GM19395 (cell line): ENCODE measurements at regions not wholly inside any gene's neighbourhood (a gene's known extent, or its start where the extent isn't known, plus 50 kb on each side); places are given as distances from the start of the nearest gene placed in this dataset.
"Not testable (repeated sequence)": the region's sequence is repeated elsewhere in the genome, so short reads cannot be mapped to it uniquely, and the experiment has no call there.

Experiments
- ATAC-seq: cut with Tn5 transposase; IDR thresholded peaks from one replicate; pipeline ENCODE4 v1.9.1; 2021; ENCODE audit warnings: mild to moderate bottlenecking, moderate library complexity; ENCODE audit not compliant: unreplicated experiment

DNA sequence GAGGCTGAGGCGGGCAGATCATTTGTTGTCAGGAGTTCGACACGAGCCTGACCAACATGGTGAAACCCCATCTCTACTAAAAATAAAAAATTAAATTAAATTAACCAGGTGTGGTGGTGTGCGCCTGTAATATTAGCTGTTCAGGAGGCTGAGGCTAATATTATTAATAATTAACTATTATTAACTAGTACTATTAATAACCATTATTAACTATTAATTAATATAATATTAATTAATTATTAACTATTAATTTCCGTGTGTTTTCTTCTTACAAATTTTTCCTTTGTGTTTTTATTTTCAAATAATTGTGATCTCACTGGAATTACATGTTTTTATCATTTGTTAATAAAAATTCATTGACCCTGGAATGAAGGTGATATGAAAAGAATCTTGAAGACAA lies 557.4 kb upstream of the ADGRB3 start:
- ATAC-seq: no peak

DNA sequence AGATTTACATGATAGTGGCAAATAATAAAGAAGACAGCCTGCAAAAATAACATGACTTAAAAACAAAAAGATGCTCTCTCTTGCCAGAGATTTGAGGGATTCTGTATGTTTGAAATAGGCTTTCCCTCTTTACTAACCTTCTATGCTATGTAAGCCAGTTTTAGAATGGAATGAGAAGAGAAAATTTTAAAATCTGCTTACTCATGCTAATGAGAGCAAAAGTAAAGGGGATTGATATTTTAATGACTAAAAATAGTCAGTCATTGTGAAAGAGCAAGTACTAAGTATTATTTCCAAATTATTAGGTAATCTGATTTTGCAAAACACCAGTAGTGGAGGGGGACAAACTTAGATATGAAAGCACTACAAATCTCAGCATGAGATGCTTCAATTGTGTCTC lies 563.3 kb upstream of the ADGRB3 start:
- ATAC-seq: no peak

DNA sequence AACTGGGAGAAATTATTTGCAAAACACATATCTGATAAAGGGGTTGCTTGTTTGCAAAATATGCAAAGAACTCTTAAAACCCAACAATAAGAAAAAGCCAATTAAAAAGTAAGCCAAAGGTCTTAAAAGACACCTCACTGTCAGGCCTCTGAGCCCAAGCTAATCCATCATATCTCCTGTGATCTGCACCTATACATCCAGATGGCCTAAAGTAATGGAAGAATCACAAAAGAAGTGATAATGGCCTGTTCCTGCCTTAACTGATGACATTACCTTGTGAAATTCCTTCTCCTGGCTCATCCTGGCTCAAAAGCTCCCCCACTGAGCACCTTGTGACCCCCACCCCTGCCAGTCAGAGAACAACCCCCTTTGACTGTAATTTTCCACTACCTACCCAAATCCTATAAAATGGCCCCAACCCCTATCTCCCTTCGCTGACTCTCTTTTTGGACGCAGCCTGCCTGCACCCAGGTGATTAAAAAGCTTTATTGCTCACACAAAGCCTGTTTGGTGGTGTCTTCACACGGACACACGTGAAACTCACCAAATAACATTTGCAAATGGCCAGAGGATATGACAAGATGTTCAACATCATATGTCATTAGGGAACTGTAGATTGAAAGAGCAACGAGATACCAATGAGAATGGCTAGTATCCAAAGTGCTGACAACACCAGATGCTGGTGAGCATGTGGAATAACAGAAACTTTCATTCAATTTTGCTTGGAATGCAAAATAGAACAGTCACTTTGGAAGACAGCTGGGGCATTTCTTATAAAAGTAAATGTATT lies 565.0 kb upstream of the ADGRB3 start:
- no peak for ATAC-seq

DNA sequence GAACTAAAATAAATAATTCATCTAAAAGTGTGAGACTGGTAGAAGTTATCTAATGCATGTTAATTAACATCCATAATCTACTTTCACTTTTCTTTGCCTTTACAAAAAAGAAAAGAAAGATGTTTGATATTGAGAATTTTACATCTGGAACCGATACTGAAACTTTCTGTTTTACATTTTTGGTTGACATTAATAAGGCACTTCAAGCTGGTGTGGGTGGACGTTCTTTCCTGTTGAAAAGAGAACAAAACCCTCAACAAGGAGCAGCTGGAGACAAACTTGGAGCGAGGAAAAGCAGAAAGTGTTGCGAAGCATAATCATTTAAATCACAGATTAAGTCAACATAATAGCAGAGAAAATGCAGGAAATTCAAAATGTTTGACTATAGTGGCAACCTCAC lies 575.2 kb upstream of the ADGRB3 start:
- ATAC-seq: peak; percentile 88

DNA sequence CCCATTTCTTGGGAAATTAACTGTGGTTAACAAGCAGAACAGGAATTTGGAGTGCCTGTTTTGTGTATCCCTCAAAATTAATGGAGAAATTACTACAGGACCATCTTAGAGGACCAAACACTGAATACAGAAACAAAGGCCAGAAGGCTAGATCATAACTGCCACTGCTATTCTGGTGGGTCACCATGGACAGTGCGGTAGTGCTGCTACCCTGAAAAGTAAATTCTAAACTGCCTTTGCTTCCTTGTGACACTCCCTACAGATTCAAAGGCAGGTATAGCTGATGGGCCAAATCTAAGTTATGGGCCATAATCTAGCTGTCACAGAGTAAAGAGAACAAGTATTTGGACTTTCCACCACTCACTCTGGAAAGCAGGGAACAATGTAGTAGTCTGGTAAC lies 575.8 kb upstream of the ADGRB3 start:
- no peak for ATAC-seq

DNA sequence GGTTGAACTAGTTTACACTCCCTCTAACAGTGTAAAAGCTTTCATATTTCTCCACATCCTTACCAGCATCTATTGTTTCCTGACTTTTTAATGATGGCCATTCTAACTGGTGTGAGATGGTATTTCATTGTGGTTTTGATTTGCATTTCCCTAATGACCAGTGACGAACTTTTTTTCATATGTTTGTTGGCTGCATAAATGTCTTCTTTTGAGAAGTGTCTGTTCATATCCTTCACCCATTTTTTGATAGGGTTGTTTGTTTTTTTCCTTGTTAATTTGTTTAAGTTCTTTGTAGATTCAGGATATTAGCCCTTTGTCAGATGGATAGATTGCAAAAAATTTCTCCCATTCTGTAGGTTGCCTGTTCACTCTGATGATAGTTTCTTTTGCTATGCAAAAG lies 578.5 kb upstream of the ADGRB3 start:
- ATAC-seq: not testable (repeated sequence)

DNA sequence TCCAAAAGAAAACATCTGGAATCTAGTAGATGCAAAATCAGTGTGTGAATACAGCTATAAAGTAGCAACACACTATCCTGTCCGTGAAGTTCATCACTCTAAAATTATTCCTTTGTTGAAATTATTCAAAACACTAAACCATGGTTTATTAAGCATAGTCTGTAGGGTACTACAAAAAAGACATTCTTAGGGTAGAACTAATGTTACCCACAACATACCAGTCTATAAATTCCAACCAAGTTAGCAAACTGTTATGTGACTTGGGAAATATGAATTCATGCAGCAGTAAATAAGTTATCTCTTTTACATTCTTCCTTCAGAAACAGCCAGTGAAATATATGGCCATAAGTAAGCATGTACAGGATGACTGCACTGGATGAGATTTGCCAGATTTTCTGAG lies 580.3 kb upstream of the ADGRB3 start:
- ATAC-seq: no peak

DNA sequence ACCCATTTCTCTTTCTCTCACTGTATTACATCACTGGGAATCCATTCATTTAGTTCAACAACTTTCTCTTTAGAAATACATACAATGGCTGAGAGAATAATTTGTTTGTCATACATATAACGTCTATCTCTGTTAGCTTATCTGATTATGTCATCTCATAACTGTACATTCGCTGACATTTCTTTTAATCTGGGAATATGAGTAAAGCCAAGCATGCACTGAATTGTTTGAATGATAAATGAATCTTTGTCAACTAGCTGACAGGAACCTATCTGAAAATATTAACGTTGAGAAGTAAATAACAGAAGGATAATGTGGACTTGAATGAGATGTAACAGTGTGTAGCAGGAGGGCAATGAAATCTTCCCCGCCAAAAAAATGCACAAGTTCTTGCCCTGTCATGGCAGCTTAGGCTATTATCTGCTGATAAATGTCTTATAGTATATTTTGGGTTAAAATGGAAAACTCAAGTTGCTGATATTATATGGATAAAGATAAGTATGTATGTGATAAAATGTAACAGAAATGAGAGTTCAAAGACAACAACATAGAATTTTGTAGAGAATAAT lies 581.2 kb upstream of the ADGRB3 start:
- ATAC-seq: no peak

DNA sequence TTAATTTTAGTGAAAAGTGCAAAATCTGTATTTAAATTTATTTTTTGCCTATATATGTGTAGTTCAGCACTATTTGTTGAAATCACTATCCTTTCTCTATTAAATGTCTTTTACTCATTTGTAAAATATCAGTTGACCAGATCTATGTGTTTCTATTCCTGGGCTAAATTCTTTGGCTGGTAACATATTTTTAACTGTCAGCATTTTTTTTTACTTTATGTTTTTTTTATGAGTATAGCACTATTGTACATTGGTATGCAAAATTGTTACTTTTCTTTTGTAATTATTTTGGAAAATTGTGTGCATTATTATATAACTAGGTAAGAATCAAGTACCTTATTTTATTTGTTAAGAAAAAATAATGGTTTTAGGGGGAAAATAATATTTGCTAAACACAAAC lies 582.8 kb upstream of the ADGRB3 start:
- no peak for ATAC-seq

DNA sequence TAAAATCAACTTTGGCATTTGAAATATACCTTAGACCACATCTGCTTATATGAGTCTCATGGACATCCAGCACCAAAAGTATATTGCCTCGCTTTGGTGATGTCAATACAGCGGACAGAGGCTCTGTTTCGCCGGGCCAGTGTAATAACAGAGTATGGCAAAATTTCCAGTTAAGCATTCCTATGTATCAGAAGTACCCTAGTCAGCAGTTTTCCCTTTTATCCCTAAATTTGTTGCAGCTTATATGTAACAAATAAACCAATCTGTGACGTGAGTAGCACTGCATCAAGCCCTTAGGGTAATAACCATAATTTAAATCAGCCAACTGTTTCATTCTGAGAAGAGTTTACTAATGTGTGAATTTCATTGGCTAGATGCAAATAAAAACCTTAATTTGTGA lies 585.5 kb upstream of the ADGRB3 start:
- no peak for ATAC-seq

DNA sequence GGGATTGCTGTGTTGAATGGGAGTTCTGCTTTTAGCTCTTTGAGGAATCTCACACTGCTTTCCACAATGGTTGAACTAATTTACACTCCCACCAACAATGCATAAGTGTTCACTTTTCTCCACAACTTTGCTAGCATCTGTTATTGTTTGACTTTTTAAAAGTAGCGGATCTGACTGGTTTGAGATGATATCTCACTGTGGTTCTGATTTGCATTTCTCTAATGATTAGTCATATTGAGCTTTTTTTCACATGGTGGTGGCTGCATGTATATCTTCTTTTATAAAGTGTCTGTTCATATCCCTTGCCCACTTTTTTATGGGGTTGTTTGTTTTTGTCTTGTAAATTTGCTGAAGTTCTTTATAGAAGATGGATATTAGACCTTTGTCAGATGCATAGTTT lies 588.3 kb upstream of the ADGRB3 start:
- no peak for ATAC-seq

DNA sequence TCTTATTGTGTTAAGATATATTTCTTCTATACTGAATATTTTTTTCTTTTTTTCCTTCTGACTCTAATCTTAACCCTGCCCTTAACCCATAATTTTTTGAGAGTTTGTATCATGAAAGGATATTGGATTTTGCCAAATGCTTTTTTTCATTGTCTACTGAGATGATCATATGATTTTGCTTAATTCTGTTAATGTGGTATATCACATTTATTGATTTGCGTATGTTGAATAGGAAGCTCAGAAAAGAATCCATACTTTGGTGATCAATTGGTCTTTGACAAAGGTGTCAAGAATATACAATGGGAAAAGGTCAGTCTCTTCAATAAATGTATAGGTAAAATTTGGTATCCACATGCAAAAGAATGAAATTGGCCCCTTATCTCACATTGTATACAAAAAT lies 588.8 kb upstream of the ADGRB3 start:
- no peak for ATAC-seq

DNA sequence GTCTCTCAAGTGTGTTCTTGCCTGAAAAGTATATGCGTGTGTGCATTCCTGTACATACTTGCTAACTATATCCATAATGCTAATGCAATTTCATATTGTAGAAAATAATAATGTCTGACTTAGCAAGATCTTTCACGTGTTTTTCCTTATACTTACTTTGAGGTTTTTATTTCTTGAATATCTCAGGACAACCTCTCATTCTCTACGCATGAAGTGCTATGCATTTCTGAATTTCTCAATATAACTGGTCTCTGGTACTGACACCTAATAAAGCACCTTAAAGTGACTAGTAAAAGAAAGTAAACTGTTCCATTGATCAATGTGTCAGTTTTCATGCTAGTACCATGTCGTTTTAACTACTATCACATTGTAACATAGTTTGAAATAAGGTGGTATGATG lies 589.9 kb upstream of the ADGRB3 start:
- ATAC-seq: no peak

DNA sequence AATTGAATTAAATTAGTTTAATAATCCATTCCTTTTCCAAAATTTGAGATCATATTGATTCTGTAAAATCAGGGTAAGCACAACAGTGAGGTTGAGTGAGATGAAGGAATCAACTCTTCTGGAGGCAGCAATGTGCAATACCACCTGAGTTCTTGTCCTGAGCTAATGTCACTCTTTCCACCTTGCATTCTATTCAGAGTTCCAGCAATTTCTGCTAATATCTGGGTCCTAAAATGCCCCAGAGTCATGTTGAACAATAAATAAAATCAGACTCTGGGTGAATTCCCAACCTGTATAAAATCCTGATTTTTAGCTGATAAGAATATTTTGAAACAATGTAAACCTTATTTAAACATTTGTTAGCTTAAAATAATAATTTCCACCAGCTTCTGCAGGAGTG lies 590.8 kb upstream of the ADGRB3 start:
- ATAC-seq: no peak

DNA sequence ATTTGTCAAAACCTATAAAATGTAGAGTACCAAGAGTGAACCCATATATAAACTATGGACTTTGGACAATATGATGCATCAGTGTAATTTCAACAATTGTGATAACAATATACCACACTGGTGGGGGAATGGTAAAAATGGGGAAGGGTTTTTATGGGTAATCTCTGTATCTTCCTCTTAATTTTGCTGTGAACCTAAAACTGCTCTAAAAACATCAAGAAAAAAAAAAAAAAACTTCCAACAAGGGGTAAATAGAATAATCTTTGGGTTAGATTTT lies 592.0 kb upstream of the ADGRB3 start:
- no peak for ATAC-seq

DNA sequence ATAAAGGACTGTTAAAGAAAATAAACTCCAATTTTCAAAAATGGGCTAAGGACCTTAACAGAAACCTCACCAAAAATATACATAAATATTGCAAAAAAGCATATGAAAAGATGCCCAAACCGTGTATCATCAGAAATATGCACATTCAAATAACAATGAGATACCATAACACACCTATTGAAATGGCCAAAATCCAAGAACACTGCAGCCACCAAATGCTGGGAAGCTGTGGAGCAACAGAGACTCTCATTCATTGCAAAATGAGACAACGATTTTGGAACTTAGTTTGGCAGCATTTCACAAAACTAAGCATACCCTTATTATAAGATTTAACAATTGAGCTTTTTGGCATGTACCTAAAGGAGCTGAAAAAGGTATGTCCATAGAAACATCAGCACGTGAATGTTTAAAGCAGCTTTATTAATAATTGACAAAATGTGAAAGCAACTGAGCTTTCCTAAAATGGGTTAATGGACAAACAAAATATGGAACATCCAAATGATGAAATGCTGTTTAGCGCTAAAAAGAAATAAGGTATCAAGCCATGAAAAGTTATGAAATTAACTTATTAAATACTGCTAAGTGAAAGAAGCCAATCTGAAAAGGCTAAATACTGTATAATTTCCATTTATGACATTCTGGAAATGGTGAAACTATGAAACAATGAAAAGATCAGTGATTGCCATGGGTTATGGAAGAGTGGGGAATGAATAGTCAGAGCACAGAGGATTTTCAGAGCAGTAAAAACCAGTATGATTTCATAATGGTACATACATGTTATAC lies 592.6 kb upstream of the ADGRB3 start:
- ATAC-seq: no peak

DNA sequence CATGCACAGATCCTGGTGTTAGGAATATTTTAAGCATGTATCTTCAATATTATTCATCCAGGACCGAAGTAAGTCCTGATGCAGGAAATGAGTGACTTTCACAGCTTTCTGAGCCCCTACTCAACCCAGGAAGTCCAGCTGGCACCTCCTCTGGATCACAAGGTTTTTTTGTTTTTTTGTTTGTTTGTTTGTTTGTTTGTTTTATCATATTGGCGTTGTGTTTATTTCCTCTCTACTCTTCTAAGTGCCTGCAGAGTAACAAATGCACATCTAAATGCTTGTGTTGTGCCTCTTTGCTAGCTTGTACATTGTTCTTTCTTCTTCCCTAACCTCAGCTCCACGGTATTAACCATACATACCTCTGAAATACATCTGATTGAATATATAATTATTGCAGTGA lies 594.3 kb upstream of the ADGRB3 start:
- no peak for ATAC-seq

DNA sequence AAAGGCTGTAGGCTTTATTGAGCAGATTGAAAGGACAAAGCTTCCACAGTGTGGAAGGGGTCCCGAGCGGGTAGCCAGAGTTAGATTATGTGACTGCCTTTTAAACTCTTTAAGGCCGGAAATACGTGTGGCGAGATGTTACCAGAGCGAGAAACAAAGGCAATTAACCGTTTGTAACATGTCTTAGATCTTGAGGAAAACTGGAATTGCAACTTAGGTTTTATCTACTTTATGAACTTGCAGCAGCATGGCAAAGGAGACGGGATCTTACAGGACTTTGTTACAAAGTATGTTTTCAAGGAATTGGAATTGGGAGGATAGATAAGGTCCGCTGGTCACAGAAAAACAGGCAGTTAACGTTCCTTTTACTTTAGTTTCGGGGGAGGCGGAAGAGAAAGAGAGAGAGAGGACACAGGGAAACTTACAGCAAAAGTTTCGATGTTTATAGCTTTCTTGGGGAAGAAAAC lies 594.7 kb upstream of the ADGRB3 start:
- no peak for ATAC-seq

DNA sequence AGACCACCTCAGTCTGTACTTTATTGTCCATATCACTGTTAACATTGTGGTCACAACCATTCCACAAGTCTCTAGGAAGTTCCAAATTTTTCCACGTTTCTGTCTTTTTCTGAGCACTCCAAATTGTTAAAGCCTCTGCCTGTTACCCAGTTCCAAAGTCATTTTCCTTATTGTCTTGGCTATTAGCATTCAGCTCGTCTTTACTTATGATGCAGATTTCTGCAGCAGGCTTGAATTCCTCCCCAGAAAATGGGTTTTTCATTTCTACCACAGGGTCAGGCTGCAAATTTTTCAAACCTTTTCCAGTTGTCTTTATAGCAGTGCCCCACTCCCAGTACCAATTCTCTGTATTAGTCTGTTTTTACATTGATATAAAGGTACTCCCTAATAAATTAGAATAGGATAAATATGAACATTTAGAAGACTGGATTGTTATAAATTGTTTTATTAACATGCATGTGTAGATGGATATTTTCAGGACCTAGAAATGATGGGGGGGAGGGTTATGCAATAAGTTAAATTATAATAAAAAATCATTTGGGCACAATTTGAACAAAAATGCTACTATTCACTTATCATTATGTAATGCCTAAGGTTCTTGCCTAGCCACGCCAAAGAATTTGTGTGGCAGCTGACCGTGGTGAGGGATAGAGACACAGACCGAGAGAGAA lies 595.3 kb upstream of the ADGRB3 start:
- no peak for ATAC-seq

DNA sequence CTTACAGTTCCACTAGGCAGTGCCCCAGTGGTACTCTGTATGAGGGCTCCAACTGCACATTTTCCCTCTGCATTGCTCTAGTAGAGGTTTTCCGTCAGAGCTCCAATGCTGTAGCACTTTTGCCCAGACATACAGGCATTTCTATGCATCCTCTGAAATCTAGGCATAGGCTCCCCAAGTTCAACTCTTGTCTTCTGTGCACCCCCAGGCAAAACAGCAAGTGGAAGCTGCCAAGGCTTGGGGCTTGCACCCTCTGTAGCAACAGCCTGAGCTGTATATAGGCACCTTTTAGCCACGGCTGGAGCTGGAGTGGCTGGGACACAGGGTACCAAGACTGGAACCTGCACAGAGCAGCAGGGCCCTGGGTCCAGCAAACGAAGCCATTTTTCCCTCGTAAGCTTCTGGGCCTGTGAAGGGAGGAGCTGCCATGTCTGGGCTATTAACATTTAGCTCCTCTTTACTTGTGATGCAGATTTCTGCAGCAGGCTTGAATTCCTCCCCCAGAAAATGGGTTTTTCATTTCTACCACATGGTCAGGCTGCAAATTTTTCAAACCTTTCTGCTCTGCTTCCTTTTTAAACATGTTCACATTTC lies 596.2 kb upstream of the ADGRB3 start:
- ATAC-seq: no peak

DNA sequence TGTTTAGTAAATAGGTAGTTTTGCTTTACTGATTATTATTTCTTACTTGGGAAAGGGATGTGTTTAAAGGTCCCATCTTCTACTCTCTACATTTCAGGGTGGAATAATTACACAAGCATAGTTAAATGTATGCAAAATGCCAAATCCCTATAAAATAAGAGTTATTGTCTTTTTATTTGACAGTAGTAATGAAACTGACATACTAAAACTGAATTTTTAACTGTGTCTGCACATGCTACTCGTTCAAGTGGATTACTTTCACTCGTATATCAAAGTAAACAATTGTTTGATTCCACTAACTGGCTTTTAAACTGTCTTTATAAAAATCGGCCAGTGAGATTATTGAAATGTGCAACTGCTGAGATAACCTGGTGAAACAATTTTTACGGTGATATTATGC lies 602.9 kb upstream of the ADGRB3 start:
- ATAC-seq: no peak
